Tibial nerve (tissue), 4 donors: ENCODE measurements at regions not wholly inside any gene's neighbourhood (a gene's known extent, or its start where the extent isn't known, plus 50 kb on each side); places are given as distances from the start of the nearest gene placed in this dataset.
"Not testable (repeated sequence)": the region's sequence is repeated elsewhere in the genome, so short reads cannot be mapped to it uniquely, and the experiment has no call there.

Source experiments
- DNase-seq, 2 donors: peaks; one replicate each; pipeline ENCODE4 v3.0.0-alpha.2; 2019; ENCODE audit warnings: low spot score in 2 of 2
- H3K27ac ChIP-seq, 4 donors: fragments of 200-600 bp; sonication (generic) in 3 of 4; one replicate each; pipeline ENCODE4 v1.5.1; 2017 to 2019; ENCODE audit warnings: mild to moderate bottlenecking in 1 of 4
- H3K27me3 ChIP-seq, 2 donors: fragments of 200-600 bp; sonication (generic) in 1 of 2; one replicate each; pipeline versions ENCODE4 v1.5.1 to v1.6.0; 2017 to 2019
- H3K36me3 ChIP-seq, 3 donors: fragments of 200-600 bp; sonication (generic); one replicate each; pipeline ENCODE4 v1.5.1; 2018 to 2019
- H3K4me1 ChIP-seq, 4 donors: fragments of 200-600 bp; sonication (generic) in 3 of 4; one replicate each; pipeline ENCODE4 v1.5.1; 2017 to 2019
- H3K4me3 ChIP-seq, 4 donors: fragments of 200-600 bp; sonication (generic) in 3 of 4; one replicate each; pipeline ENCODE4 v1.5.1; 2017 to 2019; ENCODE audit warnings: mild to moderate bottlenecking in 1 of 4, moderate library complexity in 1 of 4
- H3K9me3 ChIP-seq, 4 donors: fragments of 200-600 bp; sonication (generic) in 3 of 4; one replicate each; pipeline ENCODE4 v1.5.1; 2017 to 2019
- EP300 ChIP-seq, 2 donors: sonication (generic); formaldehyde crosslinking; IDR thresholded peaks; one replicate each; pipeline ENCODE4 v1.6.1; 2017; ENCODE audit warnings: antibody characterized with exemption in 2 of 2, mild to moderate bottlenecking in 1 of 2
- POLR2A ChIP-seq, 2 donors: fragments of 450-650 bp; IDR thresholded peaks; one replicate each; pipeline ENCODE4 v1.6.1; 2017; ENCODE audit warnings: antibody characterized with exemption in 2 of 2, mild to moderate bottlenecking in 2 of 2, moderate library complexity in 2 of 2
- whole genome bisulfite sequencing, 2 donors: methylation state at CpG; one replicate each; pipeline ENCODE4 v1.1.5; 2018; 5-methylcytosine and 5-hydroxymethylcytosine counted together
- TF ChIP-seq, protein P1 (sequence below), 5 experiments: fragments of 200-600 bp in 3 of 5; fragments of 450-650 bp in 2 of 5; sonication (generic) in 3 of 5; IDR thresholded peaks; one replicate each; pipeline ENCODE4 v1.5.1; 2016 to 2019; ENCODE audit warnings: antibody characterized with exemption in 5 of 5, mild to moderate bottlenecking in 3 of 5, moderate library complexity in 2 of 5

DNA sequence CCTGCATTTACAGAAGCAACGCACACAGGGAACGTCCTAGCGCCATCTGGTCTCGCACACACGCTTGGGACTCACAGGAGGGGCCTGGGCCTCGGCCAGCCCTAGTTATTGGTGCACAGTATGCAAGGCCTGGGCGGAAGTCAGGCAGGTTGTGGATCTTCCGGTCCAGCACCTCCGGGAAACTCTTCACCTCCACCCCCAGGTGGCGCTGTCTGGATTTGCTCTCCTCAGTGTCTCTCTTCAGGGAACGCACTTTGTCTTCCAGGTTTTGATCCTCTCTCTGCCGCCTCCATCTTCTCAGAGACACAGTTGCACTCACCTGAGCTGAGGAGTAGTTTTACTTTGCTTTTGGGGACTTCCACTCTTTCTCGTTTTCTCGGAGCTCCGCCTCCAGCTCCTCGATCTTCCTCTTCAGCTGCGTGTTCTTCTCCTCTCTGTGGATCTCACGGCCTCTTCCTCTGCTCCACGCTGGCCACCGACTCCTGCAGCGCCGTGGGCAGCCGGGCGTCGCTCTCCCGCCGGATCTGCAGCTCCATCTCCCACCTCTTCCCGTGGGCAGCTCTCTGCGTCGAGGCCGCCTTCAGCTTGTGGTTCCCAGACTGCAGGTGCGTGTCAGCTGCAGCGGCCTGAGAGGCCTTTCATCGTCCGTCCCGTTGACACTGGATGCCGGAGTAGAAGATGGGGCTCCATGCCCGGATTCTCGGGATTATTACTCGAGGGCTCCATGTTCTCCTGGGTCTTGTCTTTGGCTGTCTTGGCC, 933.8 kb downstream of the TMEM121 start:
- H3K27ac ChIP-seq = no peak overlapping the region
- TF ChIP-seq POLR2A (IDR thresholded peaks at IDR 0.05) = no peak
- TF ChIP-seq, protein P1, sequence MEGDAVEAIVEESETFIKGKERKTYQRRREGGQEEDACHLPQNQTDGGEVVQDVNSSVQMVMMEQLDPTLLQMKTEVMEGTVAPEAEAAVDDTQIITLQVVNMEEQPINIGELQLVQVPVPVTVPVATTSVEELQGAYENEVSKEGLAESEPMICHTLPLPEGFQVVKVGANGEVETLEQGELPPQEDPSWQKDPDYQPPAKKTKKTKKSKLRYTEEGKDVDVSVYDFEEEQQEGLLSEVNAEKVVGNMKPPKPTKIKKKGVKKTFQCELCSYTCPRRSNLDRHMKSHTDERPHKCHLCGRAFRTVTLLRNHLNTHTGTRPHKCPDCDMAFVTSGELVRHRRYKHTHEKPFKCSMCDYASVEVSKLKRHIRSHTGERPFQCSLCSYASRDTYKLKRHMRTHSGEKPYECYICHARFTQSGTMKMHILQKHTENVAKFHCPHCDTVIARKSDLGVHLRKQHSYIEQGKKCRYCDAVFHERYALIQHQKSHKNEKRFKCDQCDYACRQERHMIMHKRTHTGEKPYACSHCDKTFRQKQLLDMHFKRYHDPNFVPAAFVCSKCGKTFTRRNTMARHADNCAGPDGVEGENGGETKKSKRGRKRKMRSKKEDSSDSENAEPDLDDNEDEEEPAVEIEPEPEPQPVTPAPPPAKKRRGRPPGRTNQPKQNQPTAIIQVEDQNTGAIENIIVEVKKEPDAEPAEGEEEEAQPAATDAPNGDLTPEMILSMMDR (IDR thresholded peaks at IDR 0.05) = peak in 1 of 5 experiments; percentile 26
- 85 to 90% methylated on average over 36 to 40 of the region's 40 CpGs for WGBS, 2 donors
- H3K4me3 ChIP-seq = no peak overlapping the region
- H3K36me3 ChIP-seq = no peaks in the 10 kb centered on the region
- no peaks in the 10 kb centered on the region for H3K4me1 ChIP-seq
- DNase-seq = no peak
- no peaks in the 10 kb centered on the region for H3K27me3 ChIP-seq
- no peaks in the 10 kb centered on the region for H3K9me3 ChIP-seq

DNA sequence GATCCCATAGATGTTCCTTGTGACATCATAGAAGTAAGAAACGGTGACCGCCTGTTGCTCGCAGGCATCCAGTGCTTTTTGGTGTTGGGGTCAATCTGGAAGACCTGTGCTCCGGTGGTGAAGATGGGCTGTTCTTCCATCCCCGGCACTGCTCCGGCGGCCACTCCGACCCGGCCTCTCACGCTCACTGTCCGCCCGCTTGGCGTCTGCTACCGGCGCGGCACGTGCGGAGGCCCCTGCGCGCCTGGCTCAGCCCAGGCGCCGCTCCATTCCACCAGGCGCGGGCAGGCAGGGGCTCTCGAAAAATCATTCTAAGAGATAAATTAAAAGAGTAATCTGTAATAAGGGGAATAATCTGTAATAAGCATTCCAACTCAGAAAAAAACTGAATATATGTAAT, 934.5 kb downstream of the TMEM121 start:
- H3K4me1 ChIP-seq = no peaks in the 10 kb centered on the region
- H3K4me3 ChIP-seq = no peak overlapping the region
- H3K27ac ChIP-seq = no peak overlapping the region
- H3K27me3 ChIP-seq = no peaks in the 10 kb centered on the region
- 92 to 94% methylated on average over 25 of the region's 25 CpGs for WGBS, 2 donors
- no peaks in the 10 kb centered on the region for H3K9me3 ChIP-seq
- H3K36me3 ChIP-seq = no peaks in the 10 kb centered on the region
- no peak for DNase-seq
- TF ChIP-seq, protein P1 (IDR thresholded peaks at IDR 0.05) = no peak
- TF ChIP-seq POLR2A (IDR thresholded peaks at IDR 0.05) (no peak), EP300 (IDR thresholded peaks at IDR 0.05) (no peak)

DNA sequence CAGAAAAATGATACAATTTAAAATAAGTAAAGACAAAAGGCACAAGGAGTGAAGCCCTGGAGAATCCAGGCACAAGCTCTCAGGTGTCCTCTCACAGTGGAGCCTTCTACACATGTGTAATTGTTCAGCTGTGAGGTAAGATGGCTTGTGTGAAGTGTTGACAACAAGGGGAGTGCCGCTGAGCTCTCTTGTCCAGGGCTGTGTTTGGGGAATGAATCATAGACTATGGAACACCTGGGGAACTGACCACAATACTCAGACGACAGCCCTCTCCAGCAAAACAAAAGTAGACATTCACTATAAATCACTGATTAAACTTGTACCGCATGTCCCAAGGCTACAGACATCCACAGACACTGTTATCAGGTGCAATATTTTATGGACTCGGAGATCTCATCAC, 940.1 kb downstream of the TMEM121 start:
- not testable (repeated sequence) for H3K27me3 ChIP-seq, H3K4me1 ChIP-seq, H3K27ac ChIP-seq, DNase-seq, H3K9me3 ChIP-seq, H3K36me3 ChIP-seq, H3K4me3 ChIP-seq
- WGBS, 2 donors = 60 to 61% methylated on average over 4 of the region's 4 CpGs

DNA sequence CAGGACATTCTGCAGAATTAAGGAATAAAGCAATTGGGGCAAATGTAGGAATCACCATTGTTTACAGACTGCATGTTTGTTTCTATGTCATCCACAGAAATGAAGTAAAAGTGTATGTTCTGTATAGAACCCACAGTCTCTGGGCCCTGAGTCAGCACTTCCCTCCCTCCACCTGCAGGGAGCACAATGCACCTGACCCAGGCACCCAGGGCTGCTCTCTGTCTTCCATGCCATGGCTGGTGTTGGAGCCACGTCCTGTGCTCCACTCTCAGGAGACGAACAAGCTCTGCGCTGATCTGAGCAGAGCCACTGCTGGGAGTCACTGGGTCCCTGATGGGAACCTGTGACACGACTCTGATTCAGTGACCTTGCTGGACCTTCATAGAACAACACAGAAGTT, 942.5 kb downstream of the TMEM121 start:
- not testable (repeated sequence) for DNase-seq, H3K27ac ChIP-seq, H3K4me3 ChIP-seq, H3K36me3 ChIP-seq, H3K9me3 ChIP-seq, H3K27me3 ChIP-seq, H3K4me1 ChIP-seq
- whole genome bisulfite sequencing, 2 donors = 62 to 63% methylated on average over 4 of the region's 4 CpGs

DNA sequence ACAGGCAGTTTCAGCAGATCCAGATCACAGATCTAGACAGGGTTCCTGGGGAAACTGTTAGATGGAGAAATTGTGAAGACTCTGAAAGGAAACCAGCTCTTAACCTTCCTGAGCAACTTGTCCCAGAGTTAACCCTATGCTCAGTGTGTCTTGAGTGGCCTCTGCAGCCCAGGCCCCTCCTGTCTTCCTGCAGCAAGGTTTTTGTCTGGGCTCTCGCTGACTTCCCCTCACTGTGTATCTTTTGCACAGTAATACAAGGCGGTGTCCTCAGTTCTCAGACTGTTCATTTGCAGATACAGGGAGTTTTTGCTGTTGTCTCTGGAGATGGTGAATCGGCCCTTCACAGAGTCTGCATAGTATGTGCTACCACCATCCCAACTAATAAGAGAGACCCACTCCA, 943.6 kb downstream of the TMEM121 start:
- not testable (repeated sequence) for H3K27ac ChIP-seq, H3K27me3 ChIP-seq, H3K4me3 ChIP-seq, DNase-seq, H3K9me3 ChIP-seq, H3K36me3 ChIP-seq, H3K4me1 ChIP-seq
- 58 to 61% methylated on average over 3 of the region's 3 CpGs for WGBS, 2 donors

DNA sequence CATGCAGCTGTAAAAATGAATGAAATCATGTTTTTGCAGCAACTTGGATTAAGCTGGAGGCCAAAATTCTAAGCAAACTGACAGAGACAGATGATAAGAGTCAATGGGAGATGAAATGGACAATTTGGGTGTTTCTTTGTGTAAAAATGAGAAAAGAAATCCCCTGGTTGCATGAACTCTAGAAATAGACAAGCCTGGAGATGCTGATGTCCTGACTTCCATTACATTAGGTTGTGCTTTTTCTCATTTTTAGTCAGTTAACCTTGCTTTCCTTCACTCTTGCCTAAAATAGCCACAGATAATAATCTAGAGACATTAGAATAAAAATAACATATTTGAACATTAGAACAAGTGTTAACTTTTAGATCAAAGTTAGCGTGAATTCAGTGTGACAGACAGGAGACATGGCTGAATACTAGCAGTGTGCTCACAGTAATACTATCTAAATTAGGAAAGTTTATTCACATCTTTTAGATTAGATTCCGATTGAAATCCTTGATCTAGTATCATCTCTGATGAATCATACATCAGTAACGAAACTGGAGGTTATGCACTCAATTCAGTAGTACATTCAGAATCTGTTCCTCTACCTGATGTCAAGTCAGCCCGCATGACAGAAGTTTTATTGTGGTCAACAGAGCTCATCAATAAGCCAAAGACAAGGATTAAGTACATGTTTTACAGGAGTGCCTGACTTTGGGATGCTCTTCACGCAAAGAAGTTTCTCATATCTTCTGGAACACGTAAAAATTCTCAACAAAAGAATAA, 948.1 kb downstream of the TMEM121 start:
- H3K4me1 ChIP-seq, H3K4me3 ChIP-seq, H3K27me3 ChIP-seq, DNase-seq, H3K36me3 ChIP-seq, H3K27ac ChIP-seq, H3K9me3 ChIP-seq: not testable (repeated sequence)
- 69 to 72% methylated on average over 6 of the region's 6 CpGs for WGBS, 2 donors

DNA sequence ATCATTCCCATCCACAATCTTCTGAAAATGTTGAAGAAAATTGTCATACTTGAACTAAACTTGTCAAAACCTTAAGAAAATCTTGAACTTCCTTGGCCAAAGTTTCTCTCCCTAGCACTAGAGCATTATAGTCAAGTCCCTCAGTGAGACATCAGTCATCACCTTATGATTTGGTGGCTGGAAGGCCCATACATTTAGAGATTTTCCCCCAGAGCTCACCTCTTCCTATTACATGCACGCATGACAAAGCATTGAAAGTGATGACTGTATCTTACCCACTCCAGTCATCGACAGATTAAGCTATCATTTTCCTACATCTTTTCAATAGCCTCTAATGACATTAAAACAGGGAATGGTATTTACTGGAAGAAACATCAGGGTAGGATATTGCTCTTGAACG, 948.8 kb downstream of the TMEM121 start:
- not testable (repeated sequence) for H3K36me3 ChIP-seq, H3K4me3 ChIP-seq, H3K9me3 ChIP-seq, H3K27ac ChIP-seq, DNase-seq, H3K27me3 ChIP-seq, H3K4me1 ChIP-seq
- 73 to 74% methylated on average over 3 of the region's 3 CpGs for WGBS, 2 donors

DNA sequence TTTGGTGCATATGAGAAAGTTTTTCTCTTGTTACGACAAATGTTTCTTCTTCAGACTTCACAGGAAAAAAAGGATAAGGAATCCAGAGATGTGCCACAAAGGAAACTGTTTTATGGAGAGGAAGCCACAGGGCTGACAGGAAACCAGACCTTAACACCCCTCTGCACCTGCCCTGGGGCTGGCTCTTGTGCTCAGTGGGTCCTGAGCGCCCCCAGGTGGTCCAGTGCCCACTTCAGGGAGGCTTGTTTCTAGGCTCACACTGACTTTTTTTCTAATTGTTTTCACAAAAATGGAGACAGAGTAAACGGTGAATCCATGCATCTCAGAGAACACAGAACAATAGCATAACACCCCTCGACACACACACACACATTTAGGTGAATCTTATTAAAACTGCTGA, 951.2 kb downstream of the TMEM121 start:
- H3K36me3 ChIP-seq, H3K27me3 ChIP-seq, H3K4me1 ChIP-seq, DNase-seq, H3K9me3 ChIP-seq, H3K27ac ChIP-seq, H3K4me3 ChIP-seq: not testable (repeated sequence)
- no CpG with 5 or more reads among the region's 4 CpGs for WGBS, 2 donors

DNA sequence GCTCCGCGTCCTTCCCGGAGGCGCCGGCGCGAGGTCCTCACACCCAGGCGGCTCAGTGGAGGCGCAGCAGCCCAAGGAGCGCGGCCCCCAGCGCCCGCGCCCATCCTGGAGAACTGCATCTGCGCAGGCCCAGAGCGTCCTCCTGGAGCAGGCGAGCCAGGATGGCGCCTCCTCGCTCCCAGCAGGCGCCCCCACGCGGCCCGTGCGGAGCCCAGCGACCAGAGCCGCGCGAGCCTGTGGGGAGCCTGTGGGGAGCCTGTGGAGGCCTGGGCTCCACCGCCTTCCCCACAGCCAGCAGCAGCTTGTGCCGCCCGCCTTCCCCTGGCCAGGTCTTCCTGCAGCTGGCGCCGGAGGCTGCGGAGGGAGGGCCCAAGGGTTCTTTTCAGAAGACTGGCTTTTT, 953.9 kb downstream of the TMEM121 start:
- H3K9me3 ChIP-seq, H3K27me3 ChIP-seq, H3K36me3 ChIP-seq, H3K4me3 ChIP-seq, DNase-seq, H3K4me1 ChIP-seq, H3K27ac ChIP-seq: not testable (repeated sequence)
- 100% methylated on average over 1 of the region's 34 CpGs; no CpG with 5 or more reads in 1 of the 2 donors for WGBS, 2 donors

DNA sequence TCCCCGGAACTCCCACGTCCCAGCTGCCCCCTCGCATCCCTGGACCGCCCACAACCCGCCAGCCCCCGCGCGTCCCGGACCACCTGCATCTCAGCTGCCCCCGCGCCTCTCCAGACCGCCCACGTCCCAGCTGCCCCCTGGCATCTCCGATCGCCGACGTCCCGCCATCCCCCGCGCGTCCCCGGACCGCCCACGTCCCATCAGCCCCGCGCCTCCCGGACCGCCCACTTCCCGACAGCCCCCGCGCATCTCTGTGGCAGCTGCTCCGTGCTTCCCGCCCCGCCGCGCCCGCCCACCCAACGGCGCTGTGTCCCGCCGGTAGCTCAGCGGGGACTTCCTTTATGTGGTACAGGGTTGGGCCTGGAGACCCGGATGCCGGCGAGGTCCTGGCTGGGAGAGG, 955.8 kb downstream of the TMEM121 start:
- not testable (repeated sequence) for H3K27me3 ChIP-seq, H3K4me1 ChIP-seq, H3K9me3 ChIP-seq, H3K27ac ChIP-seq, H3K36me3 ChIP-seq, DNase-seq, H3K4me3 ChIP-seq
- WGBS, 2 donors = 72% methylated on average over 20 of the region's 45 CpGs; no CpG with 5 or more reads in 1 of the 2 donors
